H9 (cell line): ENCODE measurements at regions not wholly inside any gene's neighbourhood (a gene's known extent, or its start where the extent isn't known, plus 50 kb on each side); places are given as distances from the start of the nearest gene placed in this dataset.

Experiments used
- DNase-seq: peaks from one replicate; pipeline ENCODE4 v3.0.0-alpha.2; 2017
- H2AFZ ChIP-seq: one replicate; pipeline ENCODE4 v1.6.1; 2013; ENCODE audit warnings: mild to moderate bottlenecking, low read length, control low read depth, moderate library complexity
- H2AK5ac ChIP-seq: 2 replicates; pipeline ENCODE4 v1.6.1; 2013; ENCODE audit warnings: low read length, control low read depth, mixed read lengths; ENCODE audit not compliant: insufficient read length
- H2BK120ac ChIP-seq: one replicate; pipeline ENCODE4 v1.6.1; 2013; ENCODE audit warnings: low read depth, mild to moderate bottlenecking, low read length, control low read depth, inconsistent platforms; ENCODE audit not compliant: poor library complexity, severe bottlenecking
- H2BK12ac ChIP-seq: 2 replicates; pipeline ENCODE4 v1.6.1; 2013; ENCODE audit warnings: low read length, control low read depth, mixed read lengths, low read depth; ENCODE audit not compliant: insufficient read length
- H2BK15ac ChIP-seq: 2 replicates; pipeline ENCODE4 v1.6.1; 2013; ENCODE audit warnings: low read depth, low read length, control low read depth
- H2BK20ac ChIP-seq: one replicate; pipeline ENCODE4 v1.6.1; 2013; ENCODE audit warnings: low read depth, mild to moderate bottlenecking, low read length, control low read depth, inconsistent platforms; ENCODE audit not compliant: poor library complexity, severe bottlenecking
- H2BK5ac ChIP-seq: 2 replicates; pipeline ENCODE4 v1.6.1; 2013; ENCODE audit warnings: low read length, control low read depth, mixed read lengths; ENCODE audit not compliant: insufficient read length
- H3K14ac ChIP-seq: 2 replicates; pipeline ENCODE4 v1.6.1; 2013; ENCODE audit warnings: low read length, control low read depth; ENCODE audit not compliant: insufficient read depth
- H3K18ac ChIP-seq: 2 replicates; pipeline ENCODE4 v1.6.1; 2013; ENCODE audit warnings: low read depth, mild to moderate bottlenecking, mixed read lengths, low read length, control low read depth; ENCODE audit not compliant: insufficient read length
- H3K23ac ChIP-seq: 2 replicates; pipeline ENCODE4 v1.6.1; 2013; ENCODE audit warnings: low read length, control low read depth, mixed read lengths, low read depth; ENCODE audit not compliant: insufficient read length
- H3K23me2 ChIP-seq: 2 replicates; pipeline ENCODE4 v1.6.1; 2013; ENCODE audit warnings: low read depth, mild to moderate bottlenecking, mixed read lengths, low read length, control low read depth; ENCODE audit not compliant: insufficient read length, poor library complexity, severe bottlenecking
- H3K27ac ChIP-seq: 2 replicates; pipeline ENCODE4 v1.5.1; 2013; ENCODE audit warnings: low read length, control low read depth, mixed read lengths, low read depth; ENCODE audit not compliant: insufficient read length
- H3K27me3 ChIP-seq: 2 replicates; pipeline ENCODE4 v1.6.1; 2013; ENCODE audit warnings: low read length, control low read depth, inconsistent platforms; ENCODE audit not compliant: insufficient read depth
- H3K4ac ChIP-seq: 2 replicates; pipeline ENCODE4 v1.6.1; 2013; ENCODE audit warnings: low read depth, mild to moderate bottlenecking, control low read depth, inconsistent platforms, low read length, moderate library complexity
- H3K4me1 ChIP-seq: 2 replicates; pipeline ENCODE4 v1.6.1; 2013; ENCODE audit warnings: low read length, control low read depth, inconsistent platforms; ENCODE audit not compliant: insufficient read depth
- H3K4me2 ChIP-seq: 2 replicates; pipeline ENCODE4 v1.6.1; 2013; ENCODE audit warnings: low read length, control low read depth, mixed read lengths; ENCODE audit not compliant: insufficient read length, insufficient read depth
- H3K56ac ChIP-seq: 2 replicates; pipeline ENCODE4 v1.6.1; 2013; ENCODE audit warnings: low read depth, mild to moderate bottlenecking, mixed read lengths, low read length, control low read depth; ENCODE audit not compliant: insufficient read length
- H3K79me1 ChIP-seq: 2 replicates; pipeline ENCODE4 v1.6.1; 2013; ENCODE audit warnings: low read depth, mild to moderate bottlenecking, moderate library complexity, low read length, control low read depth, inconsistent platforms; ENCODE audit not compliant: insufficient read depth, poor library complexity, severe bottlenecking
- H3K79me2 ChIP-seq: 2 replicates; pipeline ENCODE4 v1.6.1; 2013; ENCODE audit warnings: low read length, control low read depth, inconsistent platforms; ENCODE audit not compliant: insufficient read depth
- H3K9ac ChIP-seq: 2 replicates; pipeline ENCODE4 v1.6.1; 2013; ENCODE audit warnings: low read length, control low read depth, mixed read lengths; ENCODE audit not compliant: insufficient read length; ENCODE audit errors: extremely low read depth
- H3K9me3 ChIP-seq: one replicate; pipeline ENCODE4 v1.6.1; 2013; ENCODE audit warnings: low read depth, low read length, inconsistent platforms; ENCODE audit not compliant: control insufficient read depth
- H3T11ph ChIP-seq: one replicate; pipeline ENCODE4 v1.6.1; 2013; ENCODE audit warnings: mild to moderate bottlenecking, low read length, control low read depth, inconsistent platforms
- H4K20me1 ChIP-seq: one replicate; pipeline ENCODE4 v1.6.1; 2013; ENCODE audit not compliant: control insufficient read depth, insufficient read length, insufficient read depth
- H4K5ac ChIP-seq: 2 replicates; pipeline ENCODE4 v1.6.1; 2013; ENCODE audit warnings: low read depth, mild to moderate bottlenecking, mixed read lengths, low read length, control low read depth; ENCODE audit not compliant: insufficient read length
- H4K8ac ChIP-seq: replicated peaks from 2 replicates; pipeline ENCODE4 v1.6.1; 2013; ENCODE audit warnings: low read length, control low read depth, mixed read lengths, low read depth; ENCODE audit not compliant: insufficient read length
- H4K91ac ChIP-seq: 2 replicates; pipeline ENCODE4 v1.6.1; 2013; ENCODE audit warnings: low read depth, mild to moderate bottlenecking, moderate library complexity, mixed read lengths, low read length, control low read depth; ENCODE audit not compliant: insufficient read length
- H3K27ac Mint-ChIP-seq, 3 experiments: 2 replicates in 2 of 3; 3 replicates in 1 of 3; pipeline ENCODE4 v1.8.0; 2020 to 2021; ENCODE audit warnings: mixed read lengths in 3 of 3, mild to moderate bottlenecking in 1 of 3, moderate library complexity in 1 of 3
- H3K27me3 Mint-ChIP-seq: 2 replicates; pipeline ENCODE4 v1.8.0; 2021; ENCODE audit warnings: low read depth, mild to moderate bottlenecking, moderate library complexity, mixed read lengths
- H3K36me3 Mint-ChIP-seq, 3 experiments: 2 replicates in 2 of 3; 3 replicates in 1 of 3; pipeline ENCODE4 v1.8.0; 2020 to 2021; ENCODE audit warnings: low read depth in 3 of 3, mixed read lengths in 3 of 3; ENCODE audit not compliant: insufficient read depth in 1 of 3
- H3K4me1 Mint-ChIP-seq, 2 experiments: 2 replicates each; pipeline ENCODE4 v1.8.0; 2020; ENCODE audit warnings: mixed read lengths in 2 of 2
- H3K4me3 Mint-ChIP-seq, 2 experiments: 2 replicates in 1 of 2; 3 replicates in 1 of 2; pipeline ENCODE4 v1.8.0; 2020 to 2021; ENCODE audit warnings: mild to moderate bottlenecking in 2 of 2, mixed read lengths in 2 of 2, moderate library complexity in 1 of 2
- H3K9me3 Mint-ChIP-seq, 2 experiments: 2 replicates in 1 of 2; 3 replicates in 1 of 2; pipeline ENCODE4 v1.8.0; 2020; ENCODE audit warnings: mild to moderate bottlenecking in 2 of 2, mixed read lengths in 2 of 2, moderate library complexity in 1 of 2
- CTCF ChIP-seq: fragments of 200-600 bp; sonication (generic); conservative IDR thresholded peaks from 3 replicates; pipeline ENCODE4 v1.8.0; 2021; ENCODE audit warnings: antibody characterized with exemption, mild to moderate bottlenecking
- WGBS: extraction: QIAGEN DNeasy Blood & Tissue Kit; methylation state at CpG from one replicate; pipeline ENCODE4 v1.1.7; 2013; ENCODE audit warnings: missing lambda C conversion rate, low lambda C conversion rate, mixed read lengths; ENCODE audit not compliant: insufficient read length; ENCODE audit errors: extremely low coverage; 5-methylcytosine and 5-hydroxymethylcytosine counted together

- peaks cover 16 to 17% of the 10 kb centered on the region in 2 experiments for H3K4me1 Mint-ChIP-seq
- no CpG with 5 or more reads among the region's 5 CpGs for WGBS
- no peaks in the 10 kb centered on the region; a peak in 1 of 5 replicates for H3K9me3 Mint-ChIP-seq
- no peak overlapping the region for H3K27ac Mint-ChIP-seq
- no peak overlapping the region for H4K8ac ChIP-seq
- no peak overlapping the region for H4K91ac ChIP-seq
- no peaks in the 10 kb centered on the region for H4K20me1 ChIP-seq
- H2BK15ac ChIP-seq: no peak overlapping the region
- H3K4ac ChIP-seq: no peak overlapping the region
- H3K9me3 ChIP-seq: no peaks in the 10 kb centered on the region
- no peaks in the 10 kb centered on the region for H3K4me1 ChIP-seq
- no peaks in the 10 kb centered on the region; a peak in 1 of 7 replicates for H3K36me3 Mint-ChIP-seq
- no peak overlapping the region for H3K4me3 Mint-ChIP-seq
- H3K79me1 ChIP-seq: no peaks in the 10 kb centered on the region
- no peak for DNase-seq
- H2BK5ac ChIP-seq: no peak overlapping the region
- no peak overlapping the region for H3K56ac ChIP-seq
- TF ChIP-seq CTCF: no peak
- H3K9ac ChIP-seq: no peak overlapping the region
- no peak overlapping the region for H3K14ac ChIP-seq
- H3K4me2 ChIP-seq: no peak overlapping the region
- H4K5ac ChIP-seq: no peak overlapping the region
- peaks cover 49% of the 10 kb centered on the region for H3K27me3 Mint-ChIP-seq
- no peak overlapping the region for H3K18ac ChIP-seq
- H3K23me2 ChIP-seq: no peaks in the 10 kb centered on the region
- H2BK20ac ChIP-seq: no peak overlapping the region
- no peak overlapping the region for H3K23ac ChIP-seq
- no peak overlapping the region for H2BK120ac ChIP-seq
- no peak overlapping the region for H2AK5ac ChIP-seq
- no peaks in the 10 kb centered on the region for H3K79me2 ChIP-seq
- H2AFZ ChIP-seq: no peak overlapping the region
- no peak overlapping the region for H3K27ac ChIP-seq
- no peak overlapping the region for H3T11ph ChIP-seq
- H3K27me3 ChIP-seq: peaks cover 13% of the 10 kb centered on the region; the same call in 1 of the 2 replicates
- no peak overlapping the region for H2BK12ac ChIP-seq
Measured at GRCh38 chr3:182117583-182117982, 405.9 kb downstream of the SOX2 start.
